ENCODE measurements at regions not wholly inside any gene's neighbourhood (a gene's known extent, or its start where the extent isn't known, plus 50 kb on each side); places are given as distances from the start of the nearest gene placed in this dataset.

DNA sequence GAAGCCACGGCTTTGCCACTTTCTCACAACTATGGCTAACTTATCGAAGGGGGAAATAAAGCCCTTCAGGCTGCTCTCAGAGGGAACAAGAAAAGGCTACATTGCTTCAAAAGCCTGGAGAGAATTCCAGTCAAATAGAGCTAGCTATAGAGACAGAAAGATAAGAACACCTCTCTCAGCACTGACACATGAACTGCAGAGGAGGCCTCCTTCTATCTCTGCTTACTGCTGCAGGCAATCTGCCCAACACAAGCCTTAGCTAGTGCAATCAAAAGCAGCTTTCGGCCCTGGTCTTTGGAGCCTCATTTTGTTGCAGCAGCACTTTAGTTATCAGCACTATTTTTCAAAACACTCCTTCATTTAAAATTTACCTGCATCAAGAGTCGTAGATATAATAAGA is 118.4 kb upstream of the ROBO1 start:
- TF ChIP-seq POLR2AphosphoS5 (IDR thresholded peaks at IDR 0.05; ENCODE audit: low read depth, low read length) (no peak), CTCF (IDR thresholded peaks at IDR 0.05) (no peak), SIN3A (IDR thresholded peaks at IDR 0.05; ENCODE audit: borderline replicate concordance, insufficient read depth, low read depth, low read length) (no peak), TCF7L2 (IDR thresholded peaks at IDR 0.05; ENCODE audit: low read depth, low read length) (no peak)
- TF ChIP-seq, protein P1, sequence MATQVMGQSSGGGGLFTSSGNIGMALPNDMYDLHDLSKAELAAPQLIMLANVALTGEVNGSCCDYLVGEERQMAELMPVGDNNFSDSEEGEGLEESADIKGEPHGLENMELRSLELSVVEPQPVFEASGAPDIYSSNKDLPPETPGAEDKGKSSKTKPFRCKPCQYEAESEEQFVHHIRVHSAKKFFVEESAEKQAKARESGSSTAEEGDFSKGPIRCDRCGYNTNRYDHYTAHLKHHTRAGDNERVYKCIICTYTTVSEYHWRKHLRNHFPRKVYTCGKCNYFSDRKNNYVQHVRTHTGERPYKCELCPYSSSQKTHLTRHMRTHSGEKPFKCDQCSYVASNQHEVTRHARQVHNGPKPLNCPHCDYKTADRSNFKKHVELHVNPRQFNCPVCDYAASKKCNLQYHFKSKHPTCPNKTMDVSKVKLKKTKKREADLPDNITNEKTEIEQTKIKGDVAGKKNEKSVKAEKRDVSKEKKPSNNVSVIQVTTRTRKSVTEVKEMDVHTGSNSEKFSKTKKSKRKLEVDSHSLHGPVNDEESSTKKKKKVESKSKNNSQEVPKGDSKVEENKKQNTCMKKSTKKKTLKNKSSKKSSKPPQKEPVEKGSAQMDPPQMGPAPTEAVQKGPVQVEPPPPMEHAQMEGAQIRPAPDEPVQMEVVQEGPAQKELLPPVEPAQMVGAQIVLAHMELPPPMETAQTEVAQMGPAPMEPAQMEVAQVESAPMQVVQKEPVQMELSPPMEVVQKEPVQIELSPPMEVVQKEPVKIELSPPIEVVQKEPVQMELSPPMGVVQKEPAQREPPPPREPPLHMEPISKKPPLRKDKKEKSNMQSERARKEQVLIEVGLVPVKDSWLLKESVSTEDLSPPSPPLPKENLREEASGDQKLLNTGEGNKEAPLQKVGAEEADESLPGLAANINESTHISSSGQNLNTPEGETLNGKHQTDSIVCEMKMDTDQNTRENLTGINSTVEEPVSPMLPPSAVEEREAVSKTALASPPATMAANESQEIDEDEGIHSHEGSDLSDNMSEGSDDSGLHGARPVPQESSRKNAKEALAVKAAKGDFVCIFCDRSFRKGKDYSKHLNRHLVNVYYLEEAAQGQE (IDR thresholded peaks at IDR 0.05; ENCODE audit: insufficient read depth in 1 of 2, low read depth in 2 of 2, low read length in 1 of 2), result no peak
- ChIA-PET CTCF (no interaction called here), POLR2A (no interaction called here)
- ATAC-seq, result no peak
- no TSS peak for BruUV-seq (replicated peaks)
- Histone ChIP-seq H3K27me3 (ENCODE audit: control insufficient read depth, insufficient read depth, low read length) (no peaks in the 10 kb centered on the region), H3K9me3 (ENCODE audit: control insufficient read depth, insufficient read depth, low read depth, low read length) (no peaks in the 10 kb centered on the region), H3K36me3 (ENCODE audit: control insufficient read depth, insufficient read depth, low read length) (no peaks in the 10 kb centered on the region), H3K27ac (ENCODE audit: low read length) (peak overlapping the region; percentile 23; the same call in 1 of the 2 replicates), H3K4me3 (ENCODE audit: low read depth in 2 of 2, low read length in 2 of 2) (no peak overlapping the region), H3K4me1 (ENCODE audit: control insufficient read depth, insufficient read depth, low read length) (peaks cover 3% of the 10 kb centered on the region)
- intact Hi-C loops (cut with micrococcal nuclease; ENCODE audit: unreplicated experiment), result no loop called here
- in situ Hi-C loops (cut with HindIII; ENCODE audit: low pct_unique_long_range_greater_than_20kb, low sequenced_read_pairs), result no loop called here
- no peak for DNase-seq (ENCODE audit: low read depth, low spot score)

- ATAC-seq (0 out of 2 replicates have a peak, but pooled peaks have one; percentile 34), DNase-seq (ENCODE audit: low read depth, low spot score) (no peak)
- CTCF ChIA-PET, result no interaction called here
- intact Hi-C loops (cut with micrococcal nuclease; ENCODE audit: unreplicated experiment) (no loop called here), in situ Hi-C loops (cut with HindIII; ENCODE audit: low pct_unique_long_range_greater_than_20kb, low sequenced_read_pairs) (no loop called here)
- no peak overlapping the region for H3K27ac ChIP-seq (ENCODE audit: low read length)
- POLR2A ChIA-PET, result no interaction called here
- H3K4me1 ChIP-seq (ENCODE audit: control insufficient read depth, insufficient read depth, low read length), result peaks cover 3% of the 10 kb centered on the region
- H3K36me3 ChIP-seq (ENCODE audit: control insufficient read depth, insufficient read depth, low read length), result no peaks in the 10 kb centered on the region
- H3K4me3 ChIP-seq (ENCODE audit: low read depth in 2 of 2, low read length in 2 of 2), result no peak overlapping the region
- no peaks in the 10 kb centered on the region for H3K27me3 ChIP-seq (ENCODE audit: control insufficient read depth, insufficient read depth, low read length)
- TF ChIP-seq CTCF (IDR thresholded peaks at IDR 0.05) (no peak), TCF7L2 (IDR thresholded peaks at IDR 0.05; ENCODE audit: low read depth, low read length) (no peak), SIN3A (IDR thresholded peaks at IDR 0.05; ENCODE audit: borderline replicate concordance, insufficient read depth, low read depth, low read length) (no peak), POLR2AphosphoS5 (IDR thresholded peaks at IDR 0.05; ENCODE audit: low read depth, low read length) (no peak)
- TF ChIP-seq, protein P1 (IDR thresholded peaks at IDR 0.05; ENCODE audit: insufficient read depth in 1 of 2, low read depth in 2 of 2, low read length in 1 of 2), result no peak
- H3K9me3 ChIP-seq (ENCODE audit: control insufficient read depth, insufficient read depth, low read depth, low read length), result no peaks in the 10 kb centered on the region
- no TSS peak for BruUV-seq (replicated peaks)
Observed at GRCh38 chr3:79885407-79885806, 117.6 kb upstream of the ROBO1 start.

Measured in Panc1 (cell line).